SK-N-SH (cell line): ENCODE measurements at regions not wholly inside any gene's neighbourhood (a gene's known extent, or its start where the extent isn't known, plus 50 kb on each side); places are given as distances from the start of the nearest gene placed in this dataset.

ENCODE experiments used
- CTCF ChIA-PET: fragments of 300-600, 350-600 bp; formaldehyde crosslinking; extraction: SDS; loops from one replicate; lab custom pipeline; 2021; lab: Yijun Ruan, JAX
- POLR2A ChIA-PET: fragments of 350-600 bp; sonication (Branson Sonifier 250); formaldehyde crosslinking; extraction: SDS; loops from one replicate; lab custom pipeline; 2020; ENCODE audit warnings: antibody characterized with exemption, inconsistent platforms; lab: Yijun Ruan, JAX
- DNase-seq: peaks from one replicate; pipeline ENCODE4 v3.0.0; 2012
- H2AFZ ChIP-seq: fragments of 200-600 bp; sonication (generic); 2 replicates; pipeline ENCODE4 v1.8.1; 2016; ENCODE audit warnings: antibody characterized with exemption, mild to moderate bottlenecking, low read depth
- H3F3A ChIP-seq: fragments of 200-600 bp; sonication (generic); replicated peaks from 2 replicates; pipeline ENCODE3; 2016; ENCODE audit warnings: antibody characterized with exemption, mild to moderate bottlenecking; ENCODE audit not compliant: insufficient read depth
- H3K27ac ChIP-seq, 2 experiments: fragments of 200-500 bp in 1 of 2; fragments of 200-600 bp in 1 of 2; sonication (Bioruptor generic) in 1 of 2; sonication (generic), shearing (Covaris generic) in 1 of 2; 2 replicates each; pipeline versions ENCODE4 v1.5.1 to v1.6.1; 2014 to 2016; ENCODE audit warnings: low read depth in 2 of 2, inconsistent platforms in 1 of 2, low read length in 1 of 2, mild to moderate bottlenecking in 1 of 2, mixed read lengths in 1 of 2
- H3K27me3 ChIP-seq: fragments of 200-600 bp; sonication (generic), shearing (Covaris generic); 2 replicates; pipeline ENCODE4 v1.6.1; 2016; ENCODE audit warnings: mixed run types; ENCODE audit not compliant: insufficient read depth
- H3K36me3 ChIP-seq, 2 experiments: fragments of 200-500 bp in 1 of 2; fragments of 200-600 bp in 1 of 2; sonication (Bioruptor generic) in 1 of 2; sonication (generic) in 1 of 2; replicated peaks in 1 of 2; 2 replicates each; pipeline versions ENCODE3 to v1.5.1; 2014 to 2016; ENCODE audit warnings: low read length in 1 of 2, mild to moderate bottlenecking in 1 of 2; ENCODE audit not compliant: insufficient read depth in 2 of 2, control insufficient read depth in 1 of 2
- H3K4me1 ChIP-seq, 2 experiments: fragments of 200-500 bp in 1 of 2; fragments of 200-600 bp in 1 of 2; sonication (Bioruptor generic) in 1 of 2; sonication (generic), shearing (Covaris generic) in 1 of 2; 2 replicates each; pipeline versions ENCODE4 v1.5.1 to v1.6.1; 2014 to 2016; ENCODE audit warnings: low read depth in 1 of 2, low read length in 1 of 2, mixed run types in 1 of 2; ENCODE audit not compliant: insufficient read depth in 2 of 2, control insufficient read depth in 1 of 2
- H3K4me2 ChIP-seq: fragments of 200-600 bp; sonication (generic), shearing (Covaris generic); 2 replicates; pipeline ENCODE4 v1.6.1; 2017; ENCODE audit warnings: mixed run types
- H3K4me3 ChIP-seq, 2 experiments: fragments of 200-500 bp in 1 of 2; fragments of 200-600 bp in 1 of 2; sonication (Bioruptor generic) in 1 of 2; sonication (generic), shearing (Covaris generic) in 1 of 2; 2 replicates each; pipeline versions ENCODE4 v1.5.1 to v1.8.1; 2014 to 2016; ENCODE audit warnings: low read depth in 2 of 2, inconsistent platforms in 1 of 2, low read length in 1 of 2, mild to moderate bottlenecking in 1 of 2, mixed read lengths in 1 of 2, moderate library complexity in 1 of 2
- H3K79me2 ChIP-seq: fragments of 200-600 bp; sonication (generic); 2 replicates; pipeline ENCODE4 v1.8.1; 2017; ENCODE audit warnings: mild to moderate bottlenecking; ENCODE audit not compliant: insufficient read depth
- H3K9ac ChIP-seq: fragments of 200-600 bp; sonication (generic); 2 replicates; pipeline ENCODE4 v1.6.1; 2017; ENCODE audit warnings: mixed run types
- H3K9me2 ChIP-seq: fragments of 200-600 bp; sonication (generic); 2 replicates; pipeline ENCODE4 v1.6.1; 2017; ENCODE audit warnings: mixed run types
- H3K9me3 ChIP-seq: fragments of 200-600 bp; sonication (generic); 2 replicates; pipeline ENCODE4 v1.6.1; 2017; ENCODE audit warnings: mixed run types, mild to moderate bottlenecking, moderate library complexity
- H4K20me1 ChIP-seq: fragments of 200-600 bp; sonication (generic); 2 replicates; pipeline ENCODE4 v1.6.1; 2017; ENCODE audit warnings: mild to moderate bottlenecking, mixed run types; ENCODE audit not compliant: insufficient read depth
- CHD2 ChIP-seq: fragments of 150-350 bp; IDR thresholded peaks from 2 replicates; pipeline ENCODE4 v1.6.1; 2018; ENCODE audit warnings: low read length; ENCODE audit not compliant: partially characterized antibody
- CTCF ChIP-seq: fragments of 200-600 bp; sonication (generic); IDR thresholded peaks from 2 replicates; pipeline ENCODE4 v1.6.1; 2017; ENCODE audit warnings: antibody characterized with exemption, mild to moderate bottlenecking, moderate library complexity
- FOXJ3 ChIP-seq: sonication (generic); formaldehyde crosslinking; IDR thresholded peaks from 2 replicates; pipeline ENCODE4 v1.5.1; 2020; ENCODE audit warnings: mild to moderate bottlenecking, missing genetic modification reagents
- GABPA ChIP-seq: IDR thresholded peaks from 2 replicates; pipeline ENCODE4 v1.4.0; 2012; ENCODE audit warnings: low read depth, mild to moderate bottlenecking
- MXI1 ChIP-seq: IDR thresholded peaks from 2 replicates; pipeline ENCODE4 v1.6.1; 2012; ENCODE audit warnings: mild to moderate bottlenecking, low read depth, low read length, improper control_type of control experiment
- NFIC ChIP-seq: IDR thresholded peaks from 2 replicates; pipeline ENCODE4 v1.4.0; 2012; ENCODE audit warnings: borderline replicate concordance
- POLR2AphosphoS5 ChIP-seq: IDR thresholded peaks from 2 replicates; pipeline ENCODE4 v1.6.1; 2012; ENCODE audit warnings: low read depth, low read length
- RAD21 ChIP-seq: IDR thresholded peaks from 2 replicates; pipeline ENCODE4 v1.6.1; 2012; ENCODE audit warnings: mild to moderate bottlenecking, low read length
- RCOR1 ChIP-seq: fragments of 150-350 bp; IDR thresholded peaks from 2 replicates; pipeline ENCODE4 v1.6.1; 2017; ENCODE audit warnings: antibody characterized with exemption, low read length
- RFX5 ChIP-seq: IDR thresholded peaks from 2 replicates; pipeline ENCODE4 v1.6.1; 2012; ENCODE audit warnings: mild to moderate bottlenecking, improper control_type of control experiment, low read length
- SIN3A ChIP-seq: IDR thresholded peaks from 2 replicates; pipeline ENCODE4 v1.6.1; 2012; ENCODE audit warnings: low read depth, mild to moderate bottlenecking, low read length, moderate library complexity, borderline replicate concordance
- SMC3 ChIP-seq: IDR thresholded peaks from 2 replicates; pipeline ENCODE4 v1.6.1; 2012; ENCODE audit warnings: low read depth, low read length, improper control_type of control experiment
- TAF1 ChIP-seq: IDR thresholded peaks from 2 replicates; pipeline ENCODE4 v1.6.1; 2012; ENCODE audit warnings: low read depth, mild to moderate bottlenecking, low read length, moderate library complexity, borderline replicate concordance
- TCF12 ChIP-seq: IDR thresholded peaks from 2 replicates; pipeline ENCODE4 v1.4.0; 2012
- TEAD4 ChIP-seq: IDR thresholded peaks from 2 replicates; pipeline ENCODE4 v1.4.0; 2012; ENCODE audit warnings: mild to moderate bottlenecking, borderline replicate concordance; ENCODE audit not compliant: insufficient read depth
- USF1 ChIP-seq: IDR thresholded peaks from 2 replicates; pipeline ENCODE4 v1.4.0; 2012; ENCODE audit warnings: low read depth, borderline replicate concordance
- USF2 ChIP-seq: fragments of 150-350 bp; IDR thresholded peaks from 2 replicates; pipeline ENCODE4 v1.6.1; 2017; ENCODE audit warnings: antibody characterized with exemption, low read length, low read depth, borderline replicate concordance
- WGBS: methylation state at CpG from one replicate; pipeline ENCODE4 v1.1.6; 2017; ENCODE audit warnings: low lambda C conversion rate; 5-methylcytosine and 5-hydroxymethylcytosine counted together

GRCh38 chr13:105663182-105663581, 872.3 kb downstream of the EFNB2 start:
- H3K27ac ChIP-seq = no peak overlapping the region
- H3K9ac ChIP-seq = no peak overlapping the region
- H3K4me1 ChIP-seq = no peaks in the 10 kb centered on the region
- CTCF ChIA-PET = interaction anchor here (1.5 kb wide), 1 partner anchor 19 kb away, joined by 3 read pairs; no protein-coding TSS in a partner anchor
- DNase-seq = no peak
- no peaks in the 10 kb centered on the region for H3K79me2 ChIP-seq
- no peaks in the 10 kb centered on the region for H4K20me1 ChIP-seq
- 59% methylated on average over 5 of the region's 5 CpGs for WGBS
- H3F3A ChIP-seq = no peaks in the 10 kb centered on the region
- H3K9me3 ChIP-seq = no peaks in the 10 kb centered on the region
- H3K4me2 ChIP-seq = no peak overlapping the region
- H3K4me3 ChIP-seq = no peak overlapping the region
- no peaks in the 10 kb centered on the region for H3K9me2 ChIP-seq
- H2AFZ ChIP-seq = no peak overlapping the region
- no peaks in the 10 kb centered on the region for H3K27me3 ChIP-seq
- POLR2A ChIA-PET = no interaction called here
- no peaks in the 10 kb centered on the region for H3K36me3 ChIP-seq
- TF ChIP-seq NFIC (no peak), GABPA (no peak), FOXJ3 (CRISPR knock-in tag) (no peak), POLR2AphosphoS5 (no peak), USF2 (no peak), RAD21 (no peak), CTCF (no peak), SMC3 (no peak), SIN3A (no peak), CHD2 (no peak), USF1 (no peak)

GRCh38 chr13:105660561-105660960, 874.9 kb downstream of the EFNB2 start:
- Histone ChIP-seq H2AFZ (no peak overlapping the region), H3K79me2 (no peaks in the 10 kb centered on the region), H3F3A (no peaks in the 10 kb centered on the region), H3K9ac (no peak overlapping the region), H3K9me2 (no peaks in the 10 kb centered on the region), H3K27ac (no peak overlapping the region), H3K4me1 (no peaks in the 10 kb centered on the region), H3K4me3 (no peak overlapping the region), H3K27me3 (no peaks in the 10 kb centered on the region), H3K36me3 (no peaks in the 10 kb centered on the region), H3K4me2 (no peak overlapping the region), H4K20me1 (no peaks in the 10 kb centered on the region), H3K9me3 (no peaks in the 10 kb centered on the region)
- TF ChIP-seq POLR2AphosphoS5 (no peak), CTCF (no peak), TAF1 (no peak), RFX5 (no peak), MXI1 (no peak), TEAD4 (no peak), FOXJ3 (CRISPR knock-in tag) (no peak), RCOR1 (no peak), TCF12 (no peak)
- no peak for DNase-seq
- POLR2A ChIA-PET = no interaction called here
- CTCF ChIA-PET = no interaction called here
- WGBS = 76% methylated on average over 3 of the region's 3 CpGs
